Thyroid gland (tissue), 4 donors: ENCODE measurements at regions not wholly inside any gene's neighbourhood (a gene's known extent, or its start where the extent isn't known, plus 50 kb on each side); places are given as distances from the start of the nearest gene placed in this dataset.
"Not testable (repeated sequence)": the region's sequence is repeated elsewhere in the genome, so short reads cannot be mapped to it uniquely, and the experiment has no call there.

Experiments
- DNase-seq, 2 donors: peaks; one replicate each; pipeline ENCODE4 v3.0.0-alpha.2; 2019
- H3K27ac ChIP-seq, 3 donors: fragments of 200-600 bp; sonication (generic); 1 replicate in 2 of 3; 2 replicates in 1 of 3; pipeline ENCODE4 v1.5.1; 2016 to 2019; ENCODE audit warnings: mild to moderate bottlenecking in 1 of 3, moderate library complexity in 1 of 3
- H3K27me3 ChIP-seq: fragments of 200-600 bp; sonication (generic); one replicate; pipeline ENCODE4 v1.5.1; 2019
- H3K36me3 ChIP-seq, 2 donors: fragments of 200-600 bp; sonication (generic); one replicate each; pipeline ENCODE4 v1.5.1; 2016 to 2019
- H3K4me1 ChIP-seq, 2 donors: fragments of 200-600 bp; sonication (generic); one replicate each; pipeline ENCODE4 v1.5.1; 2017 to 2019
- H3K4me3 ChIP-seq, 3 donors: fragments of 200-600 bp; sonication (generic); replicated peaks in 1 of 3; 1 replicate in 2 of 3; 2 replicates in 1 of 3; pipeline ENCODE4 v1.5.1; 2016; ENCODE audit warnings: mild to moderate bottlenecking in 1 of 3
- H3K9me3 ChIP-seq: fragments of 200-600 bp; sonication (generic); one replicate; pipeline ENCODE4 v1.5.1; 2017
- POLR2A ChIP-seq, 2 donors: fragments of 450-650 bp; IDR thresholded peaks; one replicate each; pipeline ENCODE4 v1.6.1; 2017; ENCODE audit warnings: antibody characterized with exemption in 2 of 2, mild to moderate bottlenecking in 2 of 2, moderate library complexity in 1 of 2
- WGBS, 2 donors: methylation state at CpG; one replicate each; pipeline ENCODE4 v1.1.5; 2017; 5-methylcytosine and 5-hydroxymethylcytosine counted together
- intact Hi-C: fragments of 100-400 bp; cut with DNase I; formaldehyde crosslinking; loops from one replicate; pipeline ENCODE4 v1.15.1; 2023
- TF ChIP-seq, protein P1 (sequence below), 6 experiments: fragments of 200-600 bp in 3 of 6; fragments of 450-650 bp in 3 of 6; sonication (generic) in 3 of 6; IDR thresholded peaks; one replicate each; pipeline ENCODE4 v1.5.1; 2016 to 2019; ENCODE audit warnings: antibody characterized with exemption in 6 of 6, mild to moderate bottlenecking in 2 of 6, inconsistent platforms in 1 of 6, moderate library complexity in 1 of 6

DNA sequence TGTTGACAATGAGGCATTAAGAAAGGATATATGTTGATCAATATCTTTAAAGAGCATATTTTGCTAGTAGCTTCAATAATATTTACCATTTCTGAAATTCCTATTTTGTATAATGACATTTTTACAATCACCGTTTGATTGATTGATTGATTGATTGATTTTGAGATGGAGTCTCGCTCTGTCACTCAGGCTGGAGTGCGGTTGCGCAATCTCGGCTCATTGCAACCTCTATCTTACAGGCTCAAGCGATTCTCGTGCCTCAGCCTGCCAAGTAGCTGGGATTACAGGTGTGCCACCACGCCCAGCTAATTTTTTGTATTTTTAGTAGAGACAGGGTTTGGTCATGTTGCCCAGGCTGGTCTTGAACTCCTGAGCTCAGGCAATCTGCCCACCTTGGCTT, 150.9 kb upstream of the TEX13D start:
- H3K27ac ChIP-seq, intact Hi-C loops, H3K4me3 ChIP-seq, DNase-seq, H3K9me3 ChIP-seq, H3K36me3 ChIP-seq, H3K4me1 ChIP-seq, H3K27me3 ChIP-seq: not testable (repeated sequence)
- WGBS, 2 donors: 93 to 94% methylated on average over 8 of the region's 8 CpGs

DNA sequence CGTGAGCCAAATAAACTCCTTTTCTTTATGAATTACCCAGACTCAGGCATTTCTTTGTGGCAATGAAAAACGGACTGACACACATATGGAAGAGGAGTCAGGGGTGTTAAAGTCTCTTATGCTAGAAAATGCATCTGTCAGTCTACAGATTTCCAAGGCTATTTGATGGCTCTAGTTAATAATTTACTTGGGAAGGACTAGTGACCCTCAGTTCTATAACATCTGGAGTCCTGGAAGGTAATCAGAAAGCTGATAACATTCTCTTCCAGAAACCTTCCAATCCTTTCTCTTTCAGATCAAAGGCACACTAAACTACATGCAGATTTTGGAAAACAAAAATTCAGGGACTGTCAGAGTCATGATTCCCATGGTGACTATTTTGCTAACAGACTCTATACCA, 142.0 kb upstream of the TEX13D start:
- WGBS, 2 donors: 70 to 75% methylated on average over 2 of the region's 2 CpGs
- no peak for TF ChIP-seq POLR2A (IDR thresholded peaks at IDR 0.05)
- TF ChIP-seq, protein P1, sequence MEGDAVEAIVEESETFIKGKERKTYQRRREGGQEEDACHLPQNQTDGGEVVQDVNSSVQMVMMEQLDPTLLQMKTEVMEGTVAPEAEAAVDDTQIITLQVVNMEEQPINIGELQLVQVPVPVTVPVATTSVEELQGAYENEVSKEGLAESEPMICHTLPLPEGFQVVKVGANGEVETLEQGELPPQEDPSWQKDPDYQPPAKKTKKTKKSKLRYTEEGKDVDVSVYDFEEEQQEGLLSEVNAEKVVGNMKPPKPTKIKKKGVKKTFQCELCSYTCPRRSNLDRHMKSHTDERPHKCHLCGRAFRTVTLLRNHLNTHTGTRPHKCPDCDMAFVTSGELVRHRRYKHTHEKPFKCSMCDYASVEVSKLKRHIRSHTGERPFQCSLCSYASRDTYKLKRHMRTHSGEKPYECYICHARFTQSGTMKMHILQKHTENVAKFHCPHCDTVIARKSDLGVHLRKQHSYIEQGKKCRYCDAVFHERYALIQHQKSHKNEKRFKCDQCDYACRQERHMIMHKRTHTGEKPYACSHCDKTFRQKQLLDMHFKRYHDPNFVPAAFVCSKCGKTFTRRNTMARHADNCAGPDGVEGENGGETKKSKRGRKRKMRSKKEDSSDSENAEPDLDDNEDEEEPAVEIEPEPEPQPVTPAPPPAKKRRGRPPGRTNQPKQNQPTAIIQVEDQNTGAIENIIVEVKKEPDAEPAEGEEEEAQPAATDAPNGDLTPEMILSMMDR (IDR thresholded peaks at IDR 0.05): no peak
- intact Hi-C loops: no loop called here

DNA sequence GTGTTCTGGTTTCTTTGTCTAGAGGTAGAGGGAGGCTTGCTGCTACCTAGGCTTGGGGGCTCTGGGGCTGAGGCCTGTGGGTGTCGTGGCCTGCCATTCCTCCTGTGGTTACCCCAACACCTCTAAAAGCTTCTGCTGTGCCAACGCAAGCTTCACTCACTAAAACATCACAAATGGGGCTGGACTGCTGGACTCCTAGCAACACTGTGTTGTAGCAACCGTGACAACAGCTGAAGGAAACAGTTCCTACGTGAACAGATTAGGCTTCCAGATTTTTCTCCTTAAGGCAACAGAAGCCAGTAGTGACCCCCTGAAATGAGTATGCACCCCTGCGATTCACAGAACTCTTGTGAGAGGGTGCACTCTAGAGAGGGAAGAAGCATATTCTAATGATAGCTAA, 138.3 kb upstream of the TEX13D start:
- H3K4me1 ChIP-seq: no peaks in the 10 kb centered on the region
- TF ChIP-seq, protein P1 (IDR thresholded peaks at IDR 0.05): no peak
- no peak for TF ChIP-seq POLR2A (IDR thresholded peaks at IDR 0.05)
- intact Hi-C loops: no loop called here
- no peak for DNase-seq
- H3K36me3 ChIP-seq: no peaks in the 10 kb centered on the region
- no peak overlapping the region for H3K4me3 ChIP-seq
- H3K9me3 ChIP-seq: no peaks in the 10 kb centered on the region
- H3K27ac ChIP-seq: no peak overlapping the region
- no peaks in the 10 kb centered on the region for H3K27me3 ChIP-seq
- whole genome bisulfite sequencing, 2 donors: 59 to 65% methylated on average over 3 to 5 of the region's 5 CpGs

More for the DNA sequence above, 142.0 kb upstream of the TEX13D start:
- H3K27me3 ChIP-seq: no peaks in the 10 kb centered on the region
- H3K9me3 ChIP-seq: no peaks in the 10 kb centered on the region
- H3K4me1 ChIP-seq: no peaks in the 10 kb centered on the region
- no peak overlapping the region for H3K27ac ChIP-seq
- H3K4me3 ChIP-seq: no peak overlapping the region
- H3K36me3 ChIP-seq: no peaks in the 10 kb centered on the region
- DNase-seq: no peak

DNA sequence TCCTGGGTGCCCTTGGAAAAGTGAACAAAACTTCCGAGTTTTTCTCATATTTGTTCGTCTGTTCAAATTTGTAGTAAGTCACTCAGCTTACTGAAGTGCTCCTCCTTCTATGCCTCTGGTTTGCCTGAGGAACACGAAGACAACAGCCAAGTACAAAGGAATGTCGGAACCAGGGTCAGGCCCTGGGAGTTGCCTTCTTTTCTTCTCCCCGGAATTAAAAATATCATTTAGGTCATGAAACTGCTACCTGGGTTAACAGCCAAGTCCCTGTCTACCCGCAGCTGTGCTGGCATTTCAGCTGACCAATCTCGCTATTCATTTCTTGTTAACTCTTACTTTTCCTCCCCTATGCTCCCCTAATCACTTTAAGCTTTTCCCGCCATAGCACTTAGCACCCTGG, 137.6 kb upstream of the TEX13D start:
- Histone ChIP-seq H3K27ac (no peak overlapping the region), H3K4me1 (no peaks in the 10 kb centered on the region), H3K27me3 (no peaks in the 10 kb centered on the region), H3K9me3 (no peaks in the 10 kb centered on the region), H3K36me3 (no peaks in the 10 kb centered on the region), H3K4me3 (no peak overlapping the region)
- TF ChIP-seq POLR2A (IDR thresholded peaks at IDR 0.05): no peak
- TF ChIP-seq, protein P1 (IDR thresholded peaks at IDR 0.05): no peak
- intact Hi-C loops: no loop called here
- DNase-seq: no peak
- 55 to 72% methylated on average over 8 of the region's 8 CpGs for WGBS, 2 donors

DNA sequence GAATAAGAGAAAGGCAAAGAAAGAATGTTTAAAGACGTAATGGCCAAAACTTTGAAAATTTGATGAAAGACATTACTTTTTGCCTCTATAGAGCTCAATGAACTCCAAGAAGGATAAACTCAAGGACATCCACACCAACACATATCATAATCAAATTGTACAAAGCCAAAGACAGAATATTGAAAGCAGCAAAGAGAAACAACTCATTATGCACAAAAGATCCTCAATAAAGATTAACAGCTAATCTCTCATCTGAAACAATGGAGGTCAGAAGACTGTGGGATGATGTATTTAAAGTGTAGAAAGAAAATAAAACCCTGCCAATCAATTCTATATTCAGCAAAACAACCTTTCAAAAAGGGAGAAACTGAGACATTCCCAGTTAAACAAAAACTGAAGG, 129.1 kb upstream of the TEX13D start:
- Histone ChIP-seq H3K4me3 (no peak overlapping the region), H3K9me3 (no peaks in the 10 kb centered on the region), H3K27me3 (no peaks in the 10 kb centered on the region), H3K4me1 (no peaks in the 10 kb centered on the region), H3K27ac (no peak overlapping the region), H3K36me3 (no peaks in the 10 kb centered on the region)
- 96 to 97% methylated on average over 1 of the region's 1 CpG for WGBS, 2 donors
- intact Hi-C loops: no loop called here
- TF ChIP-seq POLR2A (IDR thresholded peaks at IDR 0.05): no peak
- TF ChIP-seq, protein P1 (IDR thresholded peaks at IDR 0.05): no peak
- DNase-seq: no peak

DNA sequence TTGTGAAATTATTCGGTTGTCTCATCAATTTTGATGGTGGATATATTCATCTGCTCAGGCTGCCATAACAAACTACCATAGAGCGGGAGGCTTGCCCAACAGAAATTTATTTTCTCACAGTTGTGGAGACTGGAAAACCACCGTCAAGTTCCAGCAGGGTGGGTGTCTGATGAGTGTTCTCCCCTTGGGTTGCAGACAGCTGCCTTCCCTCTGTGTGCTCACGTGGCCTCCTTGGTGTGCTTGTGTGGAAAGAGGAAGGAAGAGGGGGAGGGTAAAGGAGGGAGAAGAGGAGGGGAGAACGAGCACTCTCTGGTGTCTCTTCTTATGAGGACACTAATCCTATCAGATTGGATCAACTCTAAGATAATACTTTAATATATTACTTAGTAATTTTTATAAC, 123.8 kb upstream of the TEX13D start:
- H3K4me3 ChIP-seq: no peak overlapping the region
- no peaks in the 10 kb centered on the region for H3K27me3 ChIP-seq
- H3K36me3 ChIP-seq: no peaks in the 10 kb centered on the region
- no peaks in the 10 kb centered on the region for H3K9me3 ChIP-seq
- 54 to 56% methylated on average over 5 of the region's 5 CpGs for WGBS, 2 donors
- no peak overlapping the region for H3K27ac ChIP-seq
- intact Hi-C loops: no loop called here
- no peaks in the 10 kb centered on the region for H3K4me1 ChIP-seq
- TF ChIP-seq, protein P1 (IDR thresholded peaks at IDR 0.05): no peak
- no peak for TF ChIP-seq POLR2A (IDR thresholded peaks at IDR 0.05)
- DNase-seq: no peak
